GM23338 (cell line): ENCODE measurements at regions not wholly inside any gene's neighbourhood (a gene's known extent, or its start where the extent isn't known, plus 50 kb on each side); places are given as distances from the start of the nearest gene placed in this dataset.

Experiments used
- ATAC-seq: fragments of 200-7000 bp; cut with Tn5 transposase; 3 replicates; pipeline ENCODE4 v1.9.1; 2020
- DNase-seq: peaks from one replicate; pipeline ENCODE4 v3.0.0-alpha.2; 2015; ENCODE audit warnings: low spot score
- H2AFZ ChIP-seq: fragments of 200-600 bp; sonication (generic); 2 replicates; pipeline ENCODE4 v1.8.0; 2016; ENCODE audit warnings: antibody characterized with exemption, mild to moderate bottlenecking, moderate library complexity
- H3F3A ChIP-seq: fragments of 200-600 bp; sonication (generic); replicated peaks from 2 replicates; pipeline ENCODE4 v1.8.0; 2017; ENCODE audit warnings: antibody characterized with exemption, mixed run types, low read depth
- H3K27ac ChIP-seq: fragments of 200-600 bp; sonication (generic); 2 replicates; pipeline ENCODE4 v1.6.1; 2016; ENCODE audit warnings: low read depth
- H3K27me3 ChIP-seq: fragments of 200-600 bp; sonication (generic); 2 replicates; pipeline ENCODE4 v1.8.0; 2016; ENCODE audit warnings: mild to moderate bottlenecking, mixed run types, moderate library complexity; ENCODE audit not compliant: insufficient read depth
- H3K36me3 ChIP-seq: fragments of 200-600 bp; sonication (generic); 2 replicates; pipeline ENCODE4 v1.8.0; 2016; ENCODE audit warnings: mild to moderate bottlenecking; ENCODE audit not compliant: insufficient read depth
- H3K4me1 ChIP-seq: fragments of 200-600 bp; sonication (generic); 2 replicates; pipeline ENCODE4 v1.8.0; 2016; ENCODE audit warnings: mild to moderate bottlenecking, moderate library complexity; ENCODE audit not compliant: insufficient read depth
- H3K4me2 ChIP-seq: fragments of 200-600 bp; sonication (generic); 2 replicates; pipeline ENCODE4 v1.7.1; 2017; ENCODE audit warnings: mixed run types
- H3K4me3 ChIP-seq: fragments of 200-600 bp; sonication (generic); 2 replicates; pipeline ENCODE4 v1.6.1; 2016; ENCODE audit warnings: mixed run types
- H3K79me2 ChIP-seq: fragments of 200-600 bp; sonication (generic); replicated peaks from 2 replicates; pipeline ENCODE4 v1.8.0; 2017; ENCODE audit warnings: mild to moderate bottlenecking; ENCODE audit not compliant: insufficient read depth
- H3K9me2 ChIP-seq: fragments of 200-600 bp; sonication (generic); 2 replicates; pipeline ENCODE4 v1.8.0; 2017; ENCODE audit not compliant: insufficient read depth
- H4K20me1 ChIP-seq: fragments of 200-600 bp; sonication (generic); replicated peaks from 2 replicates; pipeline ENCODE4 v1.8.0; 2017; ENCODE audit warnings: mild to moderate bottlenecking; ENCODE audit not compliant: insufficient read depth
- H3K27ac Mint-ChIP-seq: 2 replicates; pipeline ENCODE4 v1.8.0; 2020; ENCODE audit warnings: inconsistent platforms, mild to moderate bottlenecking, moderate library complexity, mixed read lengths
- H3K27me3 Mint-ChIP-seq: 3 replicates; pipeline ENCODE4 v1.8.0; 2022; ENCODE audit warnings: low read depth, mild to moderate bottlenecking, moderate library complexity, mixed read lengths, inconsistent platforms; ENCODE audit not compliant: insufficient read depth, poor library complexity
- H3K36me3 Mint-ChIP-seq: 3 replicates; pipeline ENCODE4 v1.8.0; 2021; ENCODE audit warnings: low read depth, mild to moderate bottlenecking, inconsistent platforms, moderate library complexity, mixed read lengths
- H3K4me1 Mint-ChIP-seq: 3 replicates; pipeline ENCODE4 v1.8.0; 2020; ENCODE audit warnings: mild to moderate bottlenecking, inconsistent platforms, mixed read lengths
- H3K4me3 Mint-ChIP-seq: 3 replicates; pipeline ENCODE4 v1.8.0; 2021; ENCODE audit warnings: moderate library complexity, mild to moderate bottlenecking, inconsistent platforms, mixed read lengths
- H3K9me3 Mint-ChIP-seq: 3 replicates; pipeline ENCODE4 v1.8.0; 2020; ENCODE audit warnings: moderate library complexity, mild to moderate bottlenecking, inconsistent platforms, mixed read lengths
- CREB1 ChIP-seq: fragments of 250-450 bp; sonication (Bioruptor Pico); IDR thresholded peaks from 2 replicates; pipeline ENCODE4 v1.5.0; 2020; ENCODE audit warnings: low read depth, mild to moderate bottlenecking, moderate library complexity
- ETS1 ChIP-seq: IDR thresholded peaks from 2 replicates; pipeline ENCODE4 v1.6.1; 2016; ENCODE audit warnings: antibody characterized with exemption
- EZH2 ChIP-seq: fragments of 200-600 bp; sonication (generic); IDR thresholded peaks from one replicate; pipeline ENCODE4 v1.8.0; 2017; ENCODE audit warnings: antibody characterized with exemption, mild to moderate bottlenecking, low read depth; ENCODE audit not compliant: unreplicated experiment
- EZH2phosphoT487 ChIP-seq: fragments of 200-600 bp; sonication (generic); IDR thresholded peaks from one replicate; pipeline ENCODE4 v1.8.1; 2018; ENCODE audit warnings: antibody characterized with exemption; ENCODE audit not compliant: unreplicated experiment
- JUNB ChIP-seq: IDR thresholded peaks from one replicate; pipeline ENCODE4 v1.6.1; 2016; ENCODE audit warnings: antibody characterized with exemption; ENCODE audit not compliant: unreplicated experiment
- NANOG ChIP-seq: IDR thresholded peaks from 2 replicates; pipeline ENCODE4 v1.6.1; 2016; ENCODE audit warnings: antibody characterized with exemption, borderline replicate concordance
- POLR2AphosphoS5 ChIP-seq: IDR thresholded peaks from 2 replicates; pipeline ENCODE4 v1.6.1; 2016; ENCODE audit warnings: antibody characterized with exemption, low read depth
- REST ChIP-seq: IDR thresholded peaks from one replicate; pipeline ENCODE4 v1.6.1; 2018; ENCODE audit warnings: antibody characterized with exemption; ENCODE audit not compliant: unreplicated experiment
- STAT1 ChIP-seq: IDR thresholded peaks from one replicate; pipeline ENCODE4 v1.6.1; 2016; ENCODE audit warnings: antibody characterized with exemption; ENCODE audit not compliant: unreplicated experiment
- ZNF114 ChIP-seq: fragments of 250-450 bp; sonication (Bioruptor Pico); IDR thresholded peaks from 2 replicates; pipeline ENCODE4 v1.5.0; 2020; ENCODE audit warnings: mild to moderate bottlenecking, moderate library complexity
- ZNF331 ChIP-seq: fragments of 250-450 bp; sonication (Bioruptor Pico); IDR thresholded peaks from 2 replicates; pipeline ENCODE4 v1.5.0; 2020; ENCODE audit warnings: low read depth, mild to moderate bottlenecking, moderate library complexity
- TF ChIP-seq, protein P1 (sequence below), 2 experiments: fragments of 200-600 bp in 1 of 2; sonication (generic) in 1 of 2; conservative IDR thresholded peaks; 2 replicates each; pipeline versions ENCODE4 v1.5.1 to v1.6.1; 2016 to 2017; ENCODE audit warnings: antibody characterized with exemption in 2 of 2, low read depth in 2 of 2, mild to moderate bottlenecking in 2 of 2, moderate library complexity in 1 of 2
- TF ChIP-seq, protein P2 (sequence below): fragments of 250-450 bp; sonication (Bioruptor Pico); IDR thresholded peaks from 2 replicates; pipeline ENCODE4 v1.5.0; 2020; ENCODE audit warnings: mild to moderate bottlenecking, moderate library complexity

GRCh38 chr4:163790231-163790630 lies 295.7 kb downstream of the TMA16 start:
- no peak overlapping the region for H3K4me3 Mint-ChIP-seq
- Histone ChIP-seq H3K36me3 (no peaks in the 10 kb centered on the region), H3K4me3 (no peak overlapping the region), H3K4me2 (no peak overlapping the region), H2AFZ (no peak overlapping the region), H3K27me3 (no peaks in the 10 kb centered on the region), H3K4me1 (no peaks in the 10 kb centered on the region), H3K9me2 (no peaks in the 10 kb centered on the region), H3K79me2 (no peaks in the 10 kb centered on the region), H3F3A (no peaks in the 10 kb centered on the region), H4K20me1 (no peaks in the 10 kb centered on the region), H3K27ac (no peak overlapping the region)
- H3K36me3 Mint-ChIP-seq = no peaks in the 10 kb centered on the region
- H3K27ac Mint-ChIP-seq = no peak overlapping the region
- DNase-seq (no peak), ATAC-seq (no peak)
- no peak for TF ChIP-seq CREB1 (CRISPR knock-in tag)
- TF ChIP-seq, protein P1, sequence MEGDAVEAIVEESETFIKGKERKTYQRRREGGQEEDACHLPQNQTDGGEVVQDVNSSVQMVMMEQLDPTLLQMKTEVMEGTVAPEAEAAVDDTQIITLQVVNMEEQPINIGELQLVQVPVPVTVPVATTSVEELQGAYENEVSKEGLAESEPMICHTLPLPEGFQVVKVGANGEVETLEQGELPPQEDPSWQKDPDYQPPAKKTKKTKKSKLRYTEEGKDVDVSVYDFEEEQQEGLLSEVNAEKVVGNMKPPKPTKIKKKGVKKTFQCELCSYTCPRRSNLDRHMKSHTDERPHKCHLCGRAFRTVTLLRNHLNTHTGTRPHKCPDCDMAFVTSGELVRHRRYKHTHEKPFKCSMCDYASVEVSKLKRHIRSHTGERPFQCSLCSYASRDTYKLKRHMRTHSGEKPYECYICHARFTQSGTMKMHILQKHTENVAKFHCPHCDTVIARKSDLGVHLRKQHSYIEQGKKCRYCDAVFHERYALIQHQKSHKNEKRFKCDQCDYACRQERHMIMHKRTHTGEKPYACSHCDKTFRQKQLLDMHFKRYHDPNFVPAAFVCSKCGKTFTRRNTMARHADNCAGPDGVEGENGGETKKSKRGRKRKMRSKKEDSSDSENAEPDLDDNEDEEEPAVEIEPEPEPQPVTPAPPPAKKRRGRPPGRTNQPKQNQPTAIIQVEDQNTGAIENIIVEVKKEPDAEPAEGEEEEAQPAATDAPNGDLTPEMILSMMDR (conservative IDR thresholded peaks at IDR 0.05; ENCODE audit: low read depth in 2 of 2) = no peak
- no peak for TF ChIP-seq ETS1
- TF ChIP-seq JUNB = no peak
- TF ChIP-seq REST = no peak
- TF ChIP-seq NANOG = no peak
- no peak for TF ChIP-seq ZNF114 (CRISPR knock-in tag)
- TF ChIP-seq POLR2AphosphoS5 = no peak
- TF ChIP-seq ZNF331 = no peak
- no peak for TF ChIP-seq EZH2phosphoT487
- TF ChIP-seq STAT1 = no peak
- no peak for TF ChIP-seq EZH2
- TF ChIP-seq, protein P2, sequence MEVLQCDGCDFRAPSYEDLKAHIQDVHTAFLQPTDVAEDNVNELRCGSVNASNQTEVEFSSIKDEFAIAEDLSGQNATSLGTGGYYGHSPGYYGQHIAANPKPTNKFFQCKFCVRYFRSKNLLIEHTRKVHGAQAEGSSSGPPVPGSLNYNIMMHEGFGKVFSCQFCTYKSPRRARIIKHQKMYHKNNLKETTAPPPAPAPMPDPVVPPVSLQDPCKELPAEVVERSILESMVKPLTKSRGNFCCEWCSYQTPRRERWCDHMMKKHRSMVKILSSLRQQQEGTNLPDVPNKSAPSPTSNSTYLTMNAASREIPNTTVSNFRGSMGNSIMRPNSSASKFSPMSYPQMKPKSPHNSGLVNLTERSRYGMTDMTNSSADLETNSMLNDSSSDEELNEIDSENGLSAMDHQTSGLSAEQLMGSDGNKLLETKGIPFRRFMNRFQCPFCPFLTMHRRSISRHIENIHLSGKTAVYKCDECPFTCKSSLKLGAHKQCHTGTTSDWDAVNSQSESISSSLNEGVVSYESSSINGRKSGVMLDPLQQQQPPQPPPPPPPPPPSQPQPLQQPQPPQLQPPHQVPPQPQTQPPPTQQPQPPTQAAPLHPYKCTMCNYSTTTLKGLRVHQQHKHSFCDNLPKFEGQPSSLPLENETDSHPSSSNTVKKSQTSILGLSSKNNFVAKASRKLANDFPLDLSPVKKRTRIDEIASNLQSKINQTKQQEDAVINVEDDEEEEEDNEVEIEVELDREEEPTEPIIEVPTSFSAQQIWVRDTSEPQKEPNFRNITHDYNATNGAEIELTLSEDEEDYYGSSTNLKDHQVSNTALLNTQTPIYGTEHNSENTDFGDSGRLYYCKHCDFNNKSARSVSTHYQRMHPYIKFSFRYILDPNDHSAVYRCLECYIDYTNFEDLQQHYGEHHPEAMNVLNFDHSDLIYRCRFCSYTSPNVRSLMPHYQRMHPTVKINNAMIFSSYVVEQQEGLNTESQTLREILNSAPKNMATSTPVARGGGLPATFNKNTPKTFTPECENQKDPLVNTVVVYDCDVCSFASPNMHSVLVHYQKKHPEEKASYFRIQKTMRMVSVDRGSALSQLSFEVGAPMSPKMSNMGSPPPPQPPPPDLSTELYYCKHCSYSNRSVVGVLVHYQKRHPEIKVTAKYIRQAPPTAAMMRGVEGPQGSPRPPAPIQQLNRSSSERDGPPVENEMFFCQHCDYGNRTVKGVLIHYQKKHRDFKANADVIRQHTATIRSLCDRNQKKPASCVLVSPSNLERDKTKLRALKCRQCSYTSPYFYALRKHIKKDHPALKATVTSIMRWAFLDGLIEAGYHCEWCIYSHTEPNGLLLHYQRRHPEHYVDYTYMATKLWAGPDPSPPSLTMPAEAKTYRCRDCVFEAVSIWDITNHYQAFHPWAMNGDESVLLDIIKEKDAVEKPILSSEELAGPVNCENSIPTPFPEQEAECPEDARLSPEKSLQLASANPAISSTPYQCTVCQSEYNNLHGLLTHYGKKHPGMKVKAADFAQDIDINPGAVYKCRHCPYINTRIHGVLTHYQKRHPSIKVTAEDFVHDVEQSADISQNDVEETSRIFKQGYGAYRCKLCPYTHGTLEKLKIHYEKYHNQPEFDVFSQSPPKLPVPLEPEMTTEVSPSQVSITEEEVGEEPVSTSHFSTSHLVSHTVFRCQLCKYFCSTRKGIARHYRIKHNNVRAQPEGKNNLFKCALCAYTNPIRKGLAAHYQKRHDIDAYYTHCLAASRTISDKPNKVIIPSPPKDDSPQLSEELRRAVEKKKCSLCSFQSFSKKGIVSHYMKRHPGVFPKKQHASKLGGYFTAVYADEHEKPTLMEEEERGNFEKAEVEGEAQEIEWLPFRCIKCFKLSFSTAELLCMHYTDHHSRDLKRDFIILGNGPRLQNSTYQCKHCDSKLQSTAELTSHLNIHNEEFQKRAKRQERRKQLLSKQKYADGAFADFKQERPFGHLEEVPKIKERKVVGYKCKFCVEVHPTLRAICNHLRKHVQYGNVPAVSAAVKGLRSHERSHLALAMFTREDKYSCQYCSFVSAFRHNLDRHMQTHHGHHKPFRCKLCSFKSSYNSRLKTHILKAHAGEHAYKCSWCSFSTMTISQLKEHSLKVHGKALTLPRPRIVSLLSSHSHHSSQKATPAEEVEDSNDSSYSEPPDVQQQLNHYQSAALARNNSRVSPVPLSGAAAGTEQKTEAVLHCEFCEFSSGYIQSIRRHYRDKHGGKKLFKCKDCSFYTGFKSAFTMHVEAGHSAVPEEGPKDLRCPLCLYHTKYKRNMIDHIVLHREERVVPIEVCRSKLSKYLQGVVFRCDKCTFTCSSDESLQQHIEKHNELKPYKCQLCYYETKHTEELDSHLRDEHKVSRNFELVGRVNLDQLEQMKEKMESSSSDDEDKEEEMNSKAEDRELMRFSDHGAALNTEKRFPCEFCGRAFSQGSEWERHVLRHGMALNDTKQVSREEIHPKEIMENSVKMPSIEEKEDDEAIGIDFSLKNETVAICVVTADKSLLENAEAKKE = no peak
- H3K9me3 Mint-ChIP-seq = no peaks in the 10 kb centered on the region
- no peaks in the 10 kb centered on the region for H3K27me3 Mint-ChIP-seq
- H3K4me1 Mint-ChIP-seq = no peaks in the 10 kb centered on the region
